ENCODE measurements at regions not wholly inside any gene's neighbourhood (a gene's known extent, or its start where the extent isn't known, plus 50 kb on each side); places are given as distances from the start of the nearest gene placed in this dataset.

GRCh38 chr7:25279705-25280104 is 51.4 kb upstream of the NPVF start:
- no peak for DNase-seq (ENCODE audit: low read depth in 2 of 2)

GRCh38 chr7:25280181-25280580 is 51.9 kb upstream of the NPVF start:
- no peak for DNase-seq (ENCODE audit: low read depth in 2 of 2)

- DNase-seq (ENCODE audit: low read depth in 2 of 2): no peak
Measured at GRCh38 chr7:25282194-25282593, 53.9 kb upstream of the NPVF start.

GRCh38 chr7:25286756-25287155 is 58.5 kb upstream of the NPVF start:
- no peak for DNase-seq (ENCODE audit: low read depth in 2 of 2)

GRCh38 chr7:25287291-25287690 is 59.0 kb upstream of the NPVF start:
- no peak for DNase-seq (ENCODE audit: low read depth in 2 of 2)

- DNase-seq (ENCODE audit: low read depth in 2 of 2): no peak
Measured at GRCh38 chr7:25288556-25289307, 60.4 kb upstream of the NPVF start.

- peak in 1 of 2 experiments; percentile 10 for DNase-seq (ENCODE audit: low read depth in 2 of 2)
Measured at GRCh38 chr7:25289518-25289917, 61.2 kb upstream of the NPVF start.

- no peak for DNase-seq (ENCODE audit: low read depth in 2 of 2)
Measured at GRCh38 chr7:25294624-25295023, 66.3 kb upstream of the NPVF start.

- no peak for DNase-seq (ENCODE audit: low read depth in 2 of 2)
Measured at GRCh38 chr7:25295387-25295786, 67.1 kb upstream of the NPVF start.

GRCh38 chr7:25296086-25296485 is 67.8 kb upstream of the NPVF start:
- DNase-seq (ENCODE audit: low read depth in 2 of 2): no peak

- DNase-seq (ENCODE audit: low read depth in 2 of 2): peak; percentile 12 to 23
Measured at GRCh38 chr7:25297278-25297677, 69.0 kb upstream of the NPVF start.

GRCh38 chr7:25303281-25304181 is 75.2 kb upstream of the NPVF start:
- DNase-seq (ENCODE audit: low read depth in 2 of 2): peak; percentile 89 to 90

GRCh38 chr7:25304691-25305090 is 76.4 kb upstream of the NPVF start:
- DNase-seq (ENCODE audit: low read depth in 2 of 2): no peak

GRCh38 chr7:25305831-25306230 is 77.5 kb upstream of the NPVF start:
- DNase-seq (ENCODE audit: low read depth in 2 of 2): no peak

- no peak for DNase-seq (ENCODE audit: low read depth in 2 of 2)
Measured at GRCh38 chr7:25307624-25308023, 79.3 kb upstream of the NPVF start.

- DNase-seq (ENCODE audit: low read depth in 2 of 2): no peak
Measured at GRCh38 chr7:25308246-25308645, 80.0 kb upstream of the NPVF start.

GRCh38 chr7:25308906-25309705 is 80.8 kb upstream of the NPVF start:
- DNase-seq (ENCODE audit: low read depth in 2 of 2): no peak

- no peak for DNase-seq (ENCODE audit: low read depth in 2 of 2)
Measured at GRCh38 chr7:25310896-25311295, 82.6 kb upstream of the NPVF start.

- no peak for DNase-seq (ENCODE audit: low read depth in 2 of 2)
Measured at GRCh38 chr7:25311346-25311745, 83.1 kb upstream of the NPVF start.

- DNase-seq (ENCODE audit: low read depth in 2 of 2): no peak
Measured at GRCh38 chr7:25312968-25313367, 84.7 kb upstream of the NPVF start.

GRCh38 chr7:25313526-25313925 is 85.2 kb upstream of the NPVF start:
- DNase-seq (ENCODE audit: low read depth in 2 of 2): no peak

GRCh38 chr7:25314094-25314730 is 85.9 kb upstream of the NPVF start:
- DNase-seq (ENCODE audit: low read depth in 2 of 2): no peak

Data from fibroblast of skin of left biceps (primary cell).